H9 (cell line): ENCODE measurements at regions not wholly inside any gene's neighbourhood (a gene's known extent, or its start where the extent isn't known, plus 50 kb on each side); places are given as distances from the start of the nearest gene placed in this dataset.

Experiments used
- DNase-seq: peaks from one replicate; pipeline ENCODE4 v3.0.0-alpha.2; 2017
- H2AFZ ChIP-seq: one replicate; pipeline ENCODE4 v1.6.1; 2013; ENCODE audit warnings: mild to moderate bottlenecking, low read length, control low read depth, moderate library complexity
- H2AK5ac ChIP-seq: 2 replicates; pipeline ENCODE4 v1.6.1; 2013; ENCODE audit warnings: low read length, control low read depth, mixed read lengths; ENCODE audit not compliant: insufficient read length
- H2BK120ac ChIP-seq: one replicate; pipeline ENCODE4 v1.6.1; 2013; ENCODE audit warnings: low read depth, mild to moderate bottlenecking, low read length, control low read depth, inconsistent platforms; ENCODE audit not compliant: poor library complexity, severe bottlenecking
- H2BK12ac ChIP-seq: 2 replicates; pipeline ENCODE4 v1.6.1; 2013; ENCODE audit warnings: low read length, control low read depth, mixed read lengths, low read depth; ENCODE audit not compliant: insufficient read length
- H2BK15ac ChIP-seq: 2 replicates; pipeline ENCODE4 v1.6.1; 2013; ENCODE audit warnings: low read depth, low read length, control low read depth
- H2BK20ac ChIP-seq: one replicate; pipeline ENCODE4 v1.6.1; 2013; ENCODE audit warnings: low read depth, mild to moderate bottlenecking, low read length, control low read depth, inconsistent platforms; ENCODE audit not compliant: poor library complexity, severe bottlenecking
- H2BK5ac ChIP-seq: 2 replicates; pipeline ENCODE4 v1.6.1; 2013; ENCODE audit warnings: low read length, control low read depth, mixed read lengths; ENCODE audit not compliant: insufficient read length
- H3K14ac ChIP-seq: 2 replicates; pipeline ENCODE4 v1.6.1; 2013; ENCODE audit warnings: low read length, control low read depth; ENCODE audit not compliant: insufficient read depth
- H3K18ac ChIP-seq: 2 replicates; pipeline ENCODE4 v1.6.1; 2013; ENCODE audit warnings: low read depth, mild to moderate bottlenecking, mixed read lengths, low read length, control low read depth; ENCODE audit not compliant: insufficient read length
- H3K23ac ChIP-seq: 2 replicates; pipeline ENCODE4 v1.6.1; 2013; ENCODE audit warnings: low read length, control low read depth, mixed read lengths, low read depth; ENCODE audit not compliant: insufficient read length
- H3K23me2 ChIP-seq: 2 replicates; pipeline ENCODE4 v1.6.1; 2013; ENCODE audit warnings: low read depth, mild to moderate bottlenecking, mixed read lengths, low read length, control low read depth; ENCODE audit not compliant: insufficient read length, poor library complexity, severe bottlenecking
- H3K27ac ChIP-seq: 2 replicates; pipeline ENCODE4 v1.5.1; 2013; ENCODE audit warnings: low read length, control low read depth, mixed read lengths, low read depth; ENCODE audit not compliant: insufficient read length
- H3K27me3 ChIP-seq: 2 replicates; pipeline ENCODE4 v1.6.1; 2013; ENCODE audit warnings: low read length, control low read depth, inconsistent platforms; ENCODE audit not compliant: insufficient read depth
- H3K4ac ChIP-seq: 2 replicates; pipeline ENCODE4 v1.6.1; 2013; ENCODE audit warnings: low read depth, mild to moderate bottlenecking, control low read depth, inconsistent platforms, low read length, moderate library complexity
- H3K4me1 ChIP-seq: 2 replicates; pipeline ENCODE4 v1.6.1; 2013; ENCODE audit warnings: low read length, control low read depth, inconsistent platforms; ENCODE audit not compliant: insufficient read depth
- H3K4me2 ChIP-seq: 2 replicates; pipeline ENCODE4 v1.6.1; 2013; ENCODE audit warnings: low read length, control low read depth, mixed read lengths; ENCODE audit not compliant: insufficient read length, insufficient read depth
- H3K56ac ChIP-seq: 2 replicates; pipeline ENCODE4 v1.6.1; 2013; ENCODE audit warnings: low read depth, mild to moderate bottlenecking, mixed read lengths, low read length, control low read depth; ENCODE audit not compliant: insufficient read length
- H3K79me1 ChIP-seq: 2 replicates; pipeline ENCODE4 v1.6.1; 2013; ENCODE audit warnings: low read depth, mild to moderate bottlenecking, moderate library complexity, low read length, control low read depth, inconsistent platforms; ENCODE audit not compliant: insufficient read depth, poor library complexity, severe bottlenecking
- H3K79me2 ChIP-seq: 2 replicates; pipeline ENCODE4 v1.6.1; 2013; ENCODE audit warnings: low read length, control low read depth, inconsistent platforms; ENCODE audit not compliant: insufficient read depth
- H3K9ac ChIP-seq: 2 replicates; pipeline ENCODE4 v1.6.1; 2013; ENCODE audit warnings: low read length, control low read depth, mixed read lengths; ENCODE audit not compliant: insufficient read length; ENCODE audit errors: extremely low read depth
- H3K9me3 ChIP-seq: one replicate; pipeline ENCODE4 v1.6.1; 2013; ENCODE audit warnings: low read depth, low read length, inconsistent platforms; ENCODE audit not compliant: control insufficient read depth
- H3T11ph ChIP-seq: one replicate; pipeline ENCODE4 v1.6.1; 2013; ENCODE audit warnings: mild to moderate bottlenecking, low read length, control low read depth, inconsistent platforms
- H4K20me1 ChIP-seq: one replicate; pipeline ENCODE4 v1.6.1; 2013; ENCODE audit not compliant: control insufficient read depth, insufficient read length, insufficient read depth
- H4K5ac ChIP-seq: 2 replicates; pipeline ENCODE4 v1.6.1; 2013; ENCODE audit warnings: low read depth, mild to moderate bottlenecking, mixed read lengths, low read length, control low read depth; ENCODE audit not compliant: insufficient read length
- H4K8ac ChIP-seq: replicated peaks from 2 replicates; pipeline ENCODE4 v1.6.1; 2013; ENCODE audit warnings: low read length, control low read depth, mixed read lengths, low read depth; ENCODE audit not compliant: insufficient read length
- H4K91ac ChIP-seq: 2 replicates; pipeline ENCODE4 v1.6.1; 2013; ENCODE audit warnings: low read depth, mild to moderate bottlenecking, moderate library complexity, mixed read lengths, low read length, control low read depth; ENCODE audit not compliant: insufficient read length
- H3K27ac Mint-ChIP-seq, 3 experiments: 2 replicates in 2 of 3; 3 replicates in 1 of 3; pipeline ENCODE4 v1.8.0; 2020 to 2021; ENCODE audit warnings: mixed read lengths in 3 of 3, mild to moderate bottlenecking in 1 of 3, moderate library complexity in 1 of 3
- H3K27me3 Mint-ChIP-seq: 2 replicates; pipeline ENCODE4 v1.8.0; 2021; ENCODE audit warnings: low read depth, mild to moderate bottlenecking, moderate library complexity, mixed read lengths
- H3K36me3 Mint-ChIP-seq, 3 experiments: 2 replicates in 2 of 3; 3 replicates in 1 of 3; pipeline ENCODE4 v1.8.0; 2020 to 2021; ENCODE audit warnings: low read depth in 3 of 3, mixed read lengths in 3 of 3; ENCODE audit not compliant: insufficient read depth in 1 of 3
- H3K4me1 Mint-ChIP-seq, 2 experiments: 2 replicates each; pipeline ENCODE4 v1.8.0; 2020; ENCODE audit warnings: mixed read lengths in 2 of 2
- H3K4me3 Mint-ChIP-seq, 2 experiments: 2 replicates in 1 of 2; 3 replicates in 1 of 2; pipeline ENCODE4 v1.8.0; 2020 to 2021; ENCODE audit warnings: mild to moderate bottlenecking in 2 of 2, mixed read lengths in 2 of 2, moderate library complexity in 1 of 2
- H3K9me3 Mint-ChIP-seq, 2 experiments: 2 replicates in 1 of 2; 3 replicates in 1 of 2; pipeline ENCODE4 v1.8.0; 2020; ENCODE audit warnings: mild to moderate bottlenecking in 2 of 2, mixed read lengths in 2 of 2, moderate library complexity in 1 of 2
- WGBS: extraction: QIAGEN DNeasy Blood & Tissue Kit; methylation state at CpG from one replicate; pipeline ENCODE4 v1.1.7; 2013; ENCODE audit warnings: missing lambda C conversion rate, low lambda C conversion rate, mixed read lengths; ENCODE audit not compliant: insufficient read length; ENCODE audit errors: extremely low coverage; 5-methylcytosine and 5-hydroxymethylcytosine counted together
- TF ChIP-seq, protein P1 (sequence below): fragments of 200-600 bp; sonication (generic); conservative IDR thresholded peaks from 3 replicates; pipeline ENCODE4 v1.8.0; 2021; ENCODE audit warnings: antibody characterized with exemption, mild to moderate bottlenecking

- H3K36me3 Mint-ChIP-seq = no peaks in the 10 kb centered on the region
- H3K23me2 ChIP-seq = no peaks in the 10 kb centered on the region
- no peak overlapping the region for H3K27ac Mint-ChIP-seq
- no peak overlapping the region for H3K4me3 Mint-ChIP-seq
- H3K27ac ChIP-seq = no peak overlapping the region
- H3K79me1 ChIP-seq = no peaks in the 10 kb centered on the region
- H4K8ac ChIP-seq = no peak overlapping the region
- no peak overlapping the region for H3K4me2 ChIP-seq
- H2BK120ac ChIP-seq = no peak overlapping the region
- no peak overlapping the region for H2BK20ac ChIP-seq
- H3K9me3 ChIP-seq = no peaks in the 10 kb centered on the region
- no peak for DNase-seq
- H2AK5ac ChIP-seq = no peak overlapping the region
- no peaks in the 10 kb centered on the region for H3K79me2 ChIP-seq
- no peak overlapping the region for H2BK15ac ChIP-seq
- H3T11ph ChIP-seq = no peak overlapping the region
- no peaks in the 10 kb centered on the region for H3K9me3 Mint-ChIP-seq
- H4K20me1 ChIP-seq = no peaks in the 10 kb centered on the region
- no peak overlapping the region for H3K18ac ChIP-seq
- H2BK12ac ChIP-seq = no peak overlapping the region
- H3K27me3 ChIP-seq = no peaks in the 10 kb centered on the region
- no CpG with 5 or more reads among the region's 1 CpG for WGBS
- H3K23ac ChIP-seq = no peak overlapping the region
- no peak overlapping the region for H3K56ac ChIP-seq
- no peaks in the 10 kb centered on the region for H3K4me1 Mint-ChIP-seq
- no peak overlapping the region for H3K4ac ChIP-seq
- TF ChIP-seq, protein P1, sequence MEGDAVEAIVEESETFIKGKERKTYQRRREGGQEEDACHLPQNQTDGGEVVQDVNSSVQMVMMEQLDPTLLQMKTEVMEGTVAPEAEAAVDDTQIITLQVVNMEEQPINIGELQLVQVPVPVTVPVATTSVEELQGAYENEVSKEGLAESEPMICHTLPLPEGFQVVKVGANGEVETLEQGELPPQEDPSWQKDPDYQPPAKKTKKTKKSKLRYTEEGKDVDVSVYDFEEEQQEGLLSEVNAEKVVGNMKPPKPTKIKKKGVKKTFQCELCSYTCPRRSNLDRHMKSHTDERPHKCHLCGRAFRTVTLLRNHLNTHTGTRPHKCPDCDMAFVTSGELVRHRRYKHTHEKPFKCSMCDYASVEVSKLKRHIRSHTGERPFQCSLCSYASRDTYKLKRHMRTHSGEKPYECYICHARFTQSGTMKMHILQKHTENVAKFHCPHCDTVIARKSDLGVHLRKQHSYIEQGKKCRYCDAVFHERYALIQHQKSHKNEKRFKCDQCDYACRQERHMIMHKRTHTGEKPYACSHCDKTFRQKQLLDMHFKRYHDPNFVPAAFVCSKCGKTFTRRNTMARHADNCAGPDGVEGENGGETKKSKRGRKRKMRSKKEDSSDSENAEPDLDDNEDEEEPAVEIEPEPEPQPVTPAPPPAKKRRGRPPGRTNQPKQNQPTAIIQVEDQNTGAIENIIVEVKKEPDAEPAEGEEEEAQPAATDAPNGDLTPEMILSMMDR = no peak
- H3K27me3 Mint-ChIP-seq = no peaks in the 10 kb centered on the region
- no peak overlapping the region for H3K9ac ChIP-seq
- H2AFZ ChIP-seq = no peak overlapping the region
- no peak overlapping the region for H3K14ac ChIP-seq
- H4K5ac ChIP-seq = no peak overlapping the region
- no peaks in the 10 kb centered on the region for H3K4me1 ChIP-seq
- no peak overlapping the region for H4K91ac ChIP-seq
- no peak overlapping the region for H2BK5ac ChIP-seq
Measured at GRCh38 chr4:81617545-81617944, 145.8 kb upstream of the RASGEF1B start.
